GM23248 (cell line): ENCODE measurements at regions not wholly inside any gene's neighbourhood (a gene's known extent, or its start where the extent isn't known, plus 50 kb on each side); places are given as distances from the start of the nearest gene placed in this dataset.

Experiments
- DNase-seq: peaks from one replicate; pipeline ENCODE4 v3.0.0-alpha.2; 2015
- H2AFZ ChIP-seq: fragments of 200-600 bp; sonication (generic); 2 replicates; pipeline ENCODE4 v1.6.1; 2016; ENCODE audit warnings: antibody characterized with exemption
- H3F3A ChIP-seq: fragments of 200-600 bp; sonication (generic); 2 replicates; pipeline ENCODE4 v1.6.1; 2016; ENCODE audit warnings: mild to moderate bottlenecking, antibody characterized with exemption, mixed run types; ENCODE audit not compliant: insufficient read depth
- H3K27ac ChIP-seq: fragments of 200-600 bp; sonication (generic); 2 replicates; pipeline ENCODE4 v1.5.1; 2016; ENCODE audit warnings: mild to moderate bottlenecking
- H3K27me3 ChIP-seq: fragments of 200-600 bp; sonication (generic); replicated peaks from 2 replicates; pipeline ENCODE4 v1.6.1; 2016; ENCODE audit warnings: mild to moderate bottlenecking; ENCODE audit not compliant: insufficient read depth
- H3K36me3 ChIP-seq: fragments of 200-600 bp; sonication (generic); 2 replicates; pipeline ENCODE4 v1.6.1; 2016; ENCODE audit warnings: low read depth, mild to moderate bottlenecking
- H3K4me1 ChIP-seq: fragments of 200-600 bp; sonication (generic); 2 replicates; pipeline ENCODE4 v1.6.1; 2016; ENCODE audit warnings: mild to moderate bottlenecking; ENCODE audit not compliant: insufficient read depth
- H3K4me2 ChIP-seq: fragments of 200-600 bp; sonication (generic); one replicate; pipeline ENCODE4 v1.6.1; 2016; ENCODE audit warnings: mild to moderate bottlenecking; ENCODE audit not compliant: unreplicated experiment
- H3K4me3 ChIP-seq: fragments of 200-600 bp; sonication (generic); 2 replicates; pipeline ENCODE4 v1.5.1; 2016; ENCODE audit warnings: mild to moderate bottlenecking
- H3K79me2 ChIP-seq: fragments of 200-600 bp; sonication (generic); 2 replicates; pipeline ENCODE4 v1.6.1; 2016; ENCODE audit warnings: mild to moderate bottlenecking; ENCODE audit not compliant: insufficient read depth
- H3K9ac ChIP-seq: fragments of 200-600 bp; sonication (generic); 2 replicates; pipeline ENCODE4 v1.6.1; 2016; ENCODE audit warnings: mild to moderate bottlenecking
- H3K9me2 ChIP-seq: fragments of 200-600 bp; sonication (generic); 2 replicates; pipeline ENCODE4 v1.6.1; 2016; ENCODE audit warnings: mixed run types, mild to moderate bottlenecking, moderate library complexity; ENCODE audit not compliant: insufficient read depth
- H3K9me3 ChIP-seq: fragments of 200-600 bp; sonication (generic); one replicate; pipeline ENCODE4 v1.6.1; 2017; ENCODE audit warnings: low read depth
- H4K20me1 ChIP-seq: fragments of 200-600 bp; sonication (generic); 2 replicates; pipeline ENCODE4 v1.6.0; 2016; ENCODE audit not compliant: insufficient read depth
- EZH2 ChIP-seq: fragments of 200-600 bp; sonication (generic); IDR thresholded peaks from 2 replicates; pipeline ENCODE4 v1.6.1; 2018; ENCODE audit warnings: antibody characterized with exemption, mild to moderate bottlenecking; ENCODE audit not compliant: insufficient read depth, poor library complexity, severe bottlenecking
- EZH2phosphoT487 ChIP-seq: fragments of 200-600 bp; sonication (generic); IDR thresholded peaks from 2 replicates; pipeline ENCODE4 v1.6.1; 2018; ENCODE audit warnings: antibody characterized with exemption, moderate library complexity, mild to moderate bottlenecking, low read depth; ENCODE audit not compliant: insufficient read depth
- WGBS, 2 experiments: methylation state at CpG; one replicate each; pipeline ENCODE4 v1.1.6; 2015 to 2017; ENCODE audit warnings: low lambda C conversion rate in 2 of 2, low coverage in 1 of 2; ENCODE audit errors: missing lambda C conversion rate in 2 of 2; 5-methylcytosine and 5-hydroxymethylcytosine counted together
- in situ Hi-C: fragments of 300-500 bp; cut with MboI; formaldehyde crosslinking; loops from 2 replicates; pipeline ENCODE4 v1.15.0; 2020

- no peak for DNase-seq
- Histone ChIP-seq H3K4me3 (no peak overlapping the region), H3K27ac (no peak overlapping the region), H3K4me1 (no peaks in the 10 kb centered on the region), H3K9ac (no peak overlapping the region), H3K27me3 (peaks cover 16% of the 10 kb centered on the region), H3K9me2 (no peaks in the 10 kb centered on the region), H3F3A (no peaks in the 10 kb centered on the region), H3K9me3 (no peaks in the 10 kb centered on the region), H2AFZ (no peak overlapping the region), H3K4me2 (no peak overlapping the region), H3K36me3 (no peaks in the 10 kb centered on the region), H4K20me1 (no peaks in the 10 kb centered on the region), H3K79me2 (no peaks in the 10 kb centered on the region)
- TF ChIP-seq EZH2phosphoT487: no peak
- no peak for TF ChIP-seq EZH2
- in situ Hi-C loops: no loop called here
- 59 to 72% methylated on average over 5 of the region's 5 CpGs for WGBS, 2 experiments
Measured at GRCh38 chr6:145267076-145267867, 468.0 kb downstream of the EPM2A start.

GRCh38 chr6:145270464-145270863 is 464.9 kb downstream of the EPM2A start:
- H3K9me3 ChIP-seq: no peaks in the 10 kb centered on the region
- no peak for DNase-seq
- H3F3A ChIP-seq: no peaks in the 10 kb centered on the region
- no peaks in the 10 kb centered on the region for H3K9me2 ChIP-seq
- no peak overlapping the region for H3K9ac ChIP-seq
- peaks cover 9% of the 10 kb centered on the region; the same call in 1 of the 2 replicates for H3K27me3 ChIP-seq
- WGBS, 2 experiments: 39 to 51% methylated on average over 2 of the region's 2 CpGs
- no peak overlapping the region for H3K4me2 ChIP-seq
- H3K4me3 ChIP-seq: no peak overlapping the region
- H2AFZ ChIP-seq: no peak overlapping the region
- no peaks in the 10 kb centered on the region for H3K36me3 ChIP-seq
- no peaks in the 10 kb centered on the region for H4K20me1 ChIP-seq
- in situ Hi-C loops: no loop called here
- H3K27ac ChIP-seq: no peak overlapping the region
- TF ChIP-seq EZH2phosphoT487: no peak
- TF ChIP-seq EZH2: no peak
- no peaks in the 10 kb centered on the region for H3K79me2 ChIP-seq
- no peaks in the 10 kb centered on the region for H3K4me1 ChIP-seq

GRCh38 chr6:145271040-145271439 is 464.3 kb downstream of the EPM2A start:
- Histone ChIP-seq H3K9ac (no peak overlapping the region), H3F3A (no peaks in the 10 kb centered on the region), H3K27me3 (peaks cover 9% of the 10 kb centered on the region; the same call in 1 of the 2 replicates), H3K36me3 (no peaks in the 10 kb centered on the region), H3K9me2 (no peaks in the 10 kb centered on the region), H4K20me1 (no peaks in the 10 kb centered on the region), H3K4me1 (no peaks in the 10 kb centered on the region), H3K4me2 (no peak overlapping the region), H3K79me2 (no peaks in the 10 kb centered on the region), H2AFZ (no peak overlapping the region), H3K27ac (no peak overlapping the region), H3K4me3 (no peak overlapping the region), H3K9me3 (no peaks in the 10 kb centered on the region)
- WGBS, 2 experiments: 8 to 10% methylated on average over 4 of the region's 4 CpGs
- TF ChIP-seq EZH2 (no peak), EZH2phosphoT487 (no peak)
- in situ Hi-C loops: no loop called here
- DNase-seq: no peak

- no peak overlapping the region for H3K4me2 ChIP-seq
- H3K9me2 ChIP-seq: no peaks in the 10 kb centered on the region
- H3K36me3 ChIP-seq: no peaks in the 10 kb centered on the region
- H3K9me3 ChIP-seq: no peaks in the 10 kb centered on the region
- H3K4me1 ChIP-seq: no peaks in the 10 kb centered on the region
- H3K79me2 ChIP-seq: no peaks in the 10 kb centered on the region
- H3K4me3 ChIP-seq: no peak overlapping the region
- H3K27me3 ChIP-seq: 0 out of 2 replicates have a peak, but pooled peaks cover 6% of the 10 kb centered on the region
- H3K9ac ChIP-seq: no peak overlapping the region
- H3F3A ChIP-seq: no peaks in the 10 kb centered on the region
- H4K20me1 ChIP-seq: no peaks in the 10 kb centered on the region
- no peak overlapping the region for H3K27ac ChIP-seq
- WGBS, 2 experiments: 62 to 71% methylated on average over 2 of the region's 2 CpGs
- no peak for DNase-seq
- TF ChIP-seq EZH2 (no peak), EZH2phosphoT487 (no peak)
- in situ Hi-C loops: no loop called here
- H2AFZ ChIP-seq: no peak overlapping the region
Measured at GRCh38 chr6:145271577-145271976, 463.7 kb downstream of the EPM2A start.
